ENCODE measurements at regions not wholly inside any gene's neighbourhood (a gene's known extent, or its start where the extent isn't known, plus 50 kb on each side); places are given as distances from the start of the nearest gene placed in this dataset.
"Not testable (repeated sequence)": the region's sequence is repeated elsewhere in the genome, so short reads cannot be mapped to it uniquely, and the experiment has no call there.

DNA sequence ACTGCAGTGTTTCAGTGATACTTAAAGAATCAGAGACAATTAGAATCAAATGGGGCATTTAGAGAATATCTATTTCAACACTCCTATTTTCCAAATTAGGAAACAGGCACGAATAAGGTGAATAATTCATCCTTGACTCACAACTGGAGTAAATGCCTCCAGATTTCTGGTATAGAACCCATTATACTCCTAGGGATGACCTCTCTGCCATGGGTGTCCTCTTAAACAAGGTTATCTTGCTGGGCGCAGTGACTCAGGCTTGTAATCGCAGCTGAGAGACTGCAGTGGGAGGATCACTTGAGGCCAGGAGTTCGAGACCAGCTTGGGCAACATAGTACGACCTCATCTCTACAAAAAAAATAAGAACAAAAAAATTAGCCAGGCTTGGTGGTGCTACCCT is 139.8 kb upstream of the ELAC2 start:
- H3K27ac ChIP-seq: no peak overlapping the region
- H3K27me3 ChIP-seq (ENCODE audit: insufficient read depth, low read depth): no peaks in the 10 kb centered on the region
- no peaks in the 10 kb centered on the region for H3K79me2 ChIP-seq (ENCODE audit: insufficient read depth, low read depth)
- TF ChIP-seq CTCF (conservative IDR thresholded peaks at IDR 0.05; ENCODE audit: low read depth, low read length): no peak
- H3K4me1 ChIP-seq (ENCODE audit: low read depth, poor library complexity, severe bottlenecking): no peaks in the 10 kb centered on the region
- H3K4me3 ChIP-seq (IDR thresholded peaks at IDR 0.05; ENCODE audit: insufficient read depth, low read depth, low read length): no peak overlapping the region
- no peaks in the 10 kb centered on the region for H4K20me1 ChIP-seq (ENCODE audit: insufficient read depth)
- H3K9ac ChIP-seq: no peak overlapping the region
- H2AFZ ChIP-seq (ENCODE audit: low read depth): no peak overlapping the region
- H3K36me3 ChIP-seq (ENCODE audit: insufficient read depth): no peaks in the 10 kb centered on the region
- no peak overlapping the region for H3K4me2 ChIP-seq

DNA sequence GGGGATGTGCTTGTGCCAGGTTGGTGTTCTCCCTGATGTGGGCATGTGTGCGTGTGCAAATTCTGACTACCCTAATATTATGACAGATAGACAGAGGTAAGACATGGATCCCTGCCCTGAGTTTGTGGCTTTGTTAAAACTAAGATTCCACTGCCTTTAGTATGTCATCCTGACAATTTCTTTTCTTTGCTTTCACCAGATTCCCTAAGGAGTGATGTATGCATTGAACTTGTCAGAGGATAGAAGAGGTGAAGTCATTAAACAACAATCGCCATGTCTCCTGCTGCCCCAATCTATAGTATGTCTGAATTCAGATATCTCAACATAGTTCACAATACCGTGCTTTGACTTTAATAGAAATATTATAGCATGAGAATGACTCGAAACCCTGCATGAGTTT is 137.1 kb upstream of the ELAC2 start:
- H2AFZ ChIP-seq (ENCODE audit: low read depth): no peak overlapping the region
- H4K20me1 ChIP-seq (ENCODE audit: insufficient read depth): no peaks in the 10 kb centered on the region
- H3K36me3 ChIP-seq (ENCODE audit: insufficient read depth): no peaks in the 10 kb centered on the region
- no peaks in the 10 kb centered on the region for H3K27me3 ChIP-seq (ENCODE audit: insufficient read depth, low read depth)
- H3K4me1 ChIP-seq (ENCODE audit: low read depth, poor library complexity, severe bottlenecking): no peaks in the 10 kb centered on the region
- no peak overlapping the region for H3K27ac ChIP-seq
- no peak for TF ChIP-seq CTCF (conservative IDR thresholded peaks at IDR 0.05; ENCODE audit: low read depth, low read length)
- no peak overlapping the region for H3K4me3 ChIP-seq (IDR thresholded peaks at IDR 0.05; ENCODE audit: insufficient read depth, low read depth, low read length)
- no peak overlapping the region for H3K9ac ChIP-seq
- no peaks in the 10 kb centered on the region for H3K79me2 ChIP-seq (ENCODE audit: insufficient read depth, low read depth)
- no peak overlapping the region for H3K4me2 ChIP-seq

- H3K4me2 ChIP-seq: no peak overlapping the region
- no peaks in the 10 kb centered on the region for H3K27me3 ChIP-seq (ENCODE audit: insufficient read depth, low read depth)
- no peaks in the 10 kb centered on the region for H3K4me1 ChIP-seq (ENCODE audit: low read depth, poor library complexity, severe bottlenecking)
- no peaks in the 10 kb centered on the region for H3K36me3 ChIP-seq (ENCODE audit: insufficient read depth)
- no peak overlapping the region for H3K9ac ChIP-seq
- H3K4me3 ChIP-seq (IDR thresholded peaks at IDR 0.05; ENCODE audit: insufficient read depth, low read depth, low read length): no peak overlapping the region
- TF ChIP-seq CTCF (conservative IDR thresholded peaks at IDR 0.05; ENCODE audit: low read depth, low read length): no peak
- no peak overlapping the region for H2AFZ ChIP-seq (ENCODE audit: low read depth)
- no peak overlapping the region for H3K27ac ChIP-seq
- H4K20me1 ChIP-seq (ENCODE audit: insufficient read depth): no peaks in the 10 kb centered on the region
- H3K79me2 ChIP-seq (ENCODE audit: insufficient read depth, low read depth): no peaks in the 10 kb centered on the region
These were observed 136.6 kb upstream of the ELAC2 start for GRCh38 chr17:13154398-13154797.

GRCh38 chr17:13153036-13153435 is 135.2 kb upstream of the ELAC2 start:
- TF ChIP-seq CTCF (conservative IDR thresholded peaks at IDR 0.05; ENCODE audit: low read depth, low read length): no peak
- H3K9ac ChIP-seq: no peak overlapping the region
- no peaks in the 10 kb centered on the region for H4K20me1 ChIP-seq (ENCODE audit: insufficient read depth)
- no peaks in the 10 kb centered on the region for H3K4me1 ChIP-seq (ENCODE audit: low read depth, poor library complexity, severe bottlenecking)
- H2AFZ ChIP-seq (ENCODE audit: low read depth): no peak overlapping the region
- H3K27me3 ChIP-seq (ENCODE audit: insufficient read depth, low read depth): no peaks in the 10 kb centered on the region
- no peak overlapping the region for H3K4me3 ChIP-seq (IDR thresholded peaks at IDR 0.05; ENCODE audit: insufficient read depth, low read depth, low read length)
- no peak overlapping the region for H3K27ac ChIP-seq
- H3K36me3 ChIP-seq (ENCODE audit: insufficient read depth): no peaks in the 10 kb centered on the region
- no peaks in the 10 kb centered on the region for H3K79me2 ChIP-seq (ENCODE audit: insufficient read depth, low read depth)
- no peak overlapping the region for H3K4me2 ChIP-seq

DNA sequence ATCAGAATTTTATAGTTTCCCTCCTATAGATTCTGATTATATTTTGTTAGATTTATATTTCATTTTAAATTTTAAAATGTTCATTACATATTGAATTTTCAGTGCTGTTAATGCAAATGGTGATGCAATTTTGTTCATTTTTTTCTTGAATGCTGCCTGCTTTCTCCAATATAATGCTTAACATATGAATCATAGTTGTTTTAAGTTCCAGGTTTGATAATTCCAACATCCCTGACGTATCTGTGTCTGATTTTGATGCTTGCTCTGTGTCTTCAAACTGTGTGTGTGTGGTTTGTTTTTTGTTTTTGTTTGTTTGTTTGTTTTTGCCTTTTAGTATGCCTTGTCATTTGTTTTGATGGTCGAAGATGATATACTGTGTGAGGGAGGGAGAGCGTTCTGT is 134.7 kb upstream of the ELAC2 start:
- no peaks in the 10 kb centered on the region for H3K79me2 ChIP-seq (ENCODE audit: insufficient read depth, low read depth)
- no peaks in the 10 kb centered on the region for H3K27me3 ChIP-seq (ENCODE audit: insufficient read depth, low read depth)
- no peak for TF ChIP-seq CTCF (conservative IDR thresholded peaks at IDR 0.05; ENCODE audit: low read depth, low read length)
- no peak overlapping the region for H3K4me2 ChIP-seq
- H3K27ac ChIP-seq: no peak overlapping the region
- no peak overlapping the region for H3K4me3 ChIP-seq (IDR thresholded peaks at IDR 0.05; ENCODE audit: insufficient read depth, low read depth, low read length)
- H3K36me3 ChIP-seq (ENCODE audit: insufficient read depth): no peaks in the 10 kb centered on the region
- no peak overlapping the region for H3K9ac ChIP-seq
- no peak overlapping the region for H2AFZ ChIP-seq (ENCODE audit: low read depth)
- H4K20me1 ChIP-seq (ENCODE audit: insufficient read depth): no peaks in the 10 kb centered on the region
- H3K4me1 ChIP-seq (ENCODE audit: low read depth, poor library complexity, severe bottlenecking): no peaks in the 10 kb centered on the region

- H2AFZ ChIP-seq (ENCODE audit: low read depth); H3K4me2 ChIP-seq; H4K20me1 ChIP-seq (ENCODE audit: insufficient read depth); H3K4me1 ChIP-seq (ENCODE audit: low read depth, poor library complexity, severe bottlenecking); H3K36me3 ChIP-seq (ENCODE audit: insufficient read depth); H3K27ac ChIP-seq; H3K79me2 ChIP-seq (ENCODE audit: insufficient read depth, low read depth); H3K4me3 ChIP-seq (IDR thresholded peaks at IDR 0.05; ENCODE audit: insufficient read depth, low read depth, low read length); H3K27me3 ChIP-seq (ENCODE audit: insufficient read depth, low read depth); H3K9ac ChIP-seq: not testable (repeated sequence)
These were observed 132.9 kb upstream of the ELAC2 start for GRCh38 chr17:13150738-13151137.
